ENCODE measurements at regions not wholly inside any gene's neighbourhood (a gene's known extent, or its start where the extent isn't known, plus 50 kb on each side); places are given as distances from the start of the nearest gene placed in this dataset.
"Not testable (repeated sequence)": the region's sequence is repeated elsewhere in the genome, so short reads cannot be mapped to it uniquely, and the experiment has no call there.

GRCh38 chr15:36008719-36009118, 462.8 kb upstream of the DPH6 start:
- no peak for DNase-seq

- no peak for DNase-seq
Measured at GRCh38 chr15:36024031-36024688, 478.2 kb upstream of the DPH6 start.

- DNase-seq, result no peak
Measured at GRCh38 chr15:36026627-36027283, 480.8 kb upstream of the DPH6 start.

- no peak for DNase-seq
Measured at GRCh38 chr15:36029606-36030210, 483.7 kb upstream of the DPH6 start.

- DNase-seq, result no peak
Measured at GRCh38 chr15:36039996-36040572, 494.1 kb upstream of the DPH6 start.

GRCh38 chr15:36047018-36047716, 501.2 kb upstream of the DPH6 start:
- DNase-seq, result not testable (repeated sequence)

- DNase-seq, result no peak
Measured at GRCh38 chr15:36050899-36051298, 504.9 kb upstream of the DPH6 start.

- not testable (repeated sequence) for DNase-seq
Measured at GRCh38 chr15:36052641-36053040, 506.7 kb upstream of the DPH6 start.

- no peak for DNase-seq
Measured at GRCh38 chr15:36053746-36054145, 507.8 kb upstream of the DPH6 start.

- DNase-seq, result no peak
Measured at GRCh38 chr15:36059596-36059995, 513.6 kb upstream of the DPH6 start.

GRCh38 chr15:36062357-36062756, 516.4 kb upstream of the DPH6 start:
- no peak for DNase-seq

- DNase-seq, result no peak
Measured at GRCh38 chr15:36066757-36067156, 512.7 kb upstream of the CDIN1 start.

GRCh38 chr15:36067483-36068274, 511.7 kb upstream of the CDIN1 start:
- no peak for DNase-seq

- no peak for DNase-seq
Measured at GRCh38 chr15:36075333-36075732, 504.1 kb upstream of the CDIN1 start.

- DNase-seq, result no peak
Measured at GRCh38 chr15:36079021-36079420, 500.4 kb upstream of the CDIN1 start.

- DNase-seq, result no peak
Measured at GRCh38 chr15:36080759-36081158, 498.7 kb upstream of the CDIN1 start.

GRCh38 chr15:36090286-36090946, 489.0 kb upstream of the CDIN1 start:
- DNase-seq, result no peak

- no peak for DNase-seq
Measured at GRCh38 chr15:36106640-36107335, 472.6 kb upstream of the CDIN1 start.

- DNase-seq, result no peak
Measured at GRCh38 chr15:36108541-36108940, 470.9 kb upstream of the CDIN1 start.

GRCh38 chr15:36109943-36110658, 469.3 kb upstream of the CDIN1 start:
- DNase-seq, result no peak

- DNase-seq, result no peak
Measured at GRCh38 chr15:36110659-36110993, 468.8 kb upstream of the CDIN1 start.

Data from NCI-H1048 (cell line).